NCI-H128 (cell line): ENCODE measurements at regions not wholly inside any gene's neighbourhood (a gene's known extent, or its start where the extent isn't known, plus 50 kb on each side); places are given as distances from the start of the nearest gene placed in this dataset.
"Not testable (repeated sequence)": the region's sequence is repeated elsewhere in the genome, so short reads cannot be mapped to it uniquely, and the experiment has no call there.

Experiments used
- DNase-seq: peaks from one replicate; lab custom pipeline; 2025; ENCODE audit not compliant: unreplicated experiment; lab: John Stamatoyannopoulos, UW

- no peak for DNase-seq
Observed at GRCh38 chr2:128504246-128505149, 185.8 kb upstream of the HS6ST1 start.

- no peak for DNase-seq
Observed at GRCh38 chr2:128505150-128505490, 186.5 kb upstream of the HS6ST1 start.

GRCh38 chr2:128505575-128506526, 187.2 kb upstream of the HS6ST1 start:
- DNase-seq: no peak

GRCh38 chr2:128506534-128506933, 187.9 kb upstream of the HS6ST1 start:
- no peak for DNase-seq

- DNase-seq: no peak
Observed at GRCh38 chr2:128510701-128511397, 192.2 kb upstream of the HS6ST1 start.

- DNase-seq: no peak
Observed at GRCh38 chr2:128511731-128512378, 193.2 kb upstream of the HS6ST1 start.

- no peak for DNase-seq
Observed at GRCh38 chr2:128512379-128513115, 193.9 kb upstream of the HS6ST1 start.

- DNase-seq: no peak
Observed at GRCh38 chr2:128513116-128513960, 194.7 kb upstream of the HS6ST1 start.

GRCh38 chr2:128513961-128514283, 195.3 kb upstream of the HS6ST1 start:
- no peak for DNase-seq

- DNase-seq: no peak
Observed at GRCh38 chr2:128514555-128514955, 195.9 kb upstream of the HS6ST1 start.

- no peak for DNase-seq
Observed at GRCh38 chr2:128516938-128517337, 198.3 kb upstream of the HS6ST1 start.

GRCh38 chr2:128519028-128519427, 200.4 kb upstream of the HS6ST1 start:
- DNase-seq: not testable (repeated sequence)

GRCh38 chr2:128519517-128520215, 201.0 kb upstream of the HS6ST1 start:
- no peak for DNase-seq

- no peak for DNase-seq
Observed at GRCh38 chr2:128520340-128520739, 201.7 kb upstream of the HS6ST1 start.

- DNase-seq: no peak
Observed at GRCh38 chr2:128520791-128521190, 202.1 kb upstream of the HS6ST1 start.

- DNase-seq: no peak
Observed at GRCh38 chr2:128521482-128521881, 202.8 kb upstream of the HS6ST1 start.

- DNase-seq: no peak
Observed at GRCh38 chr2:128522829-128523228, 204.2 kb upstream of the HS6ST1 start.

- no peak for DNase-seq
Observed at GRCh38 chr2:128523457-128523856, 204.8 kb upstream of the HS6ST1 start.

GRCh38 chr2:128524183-128524582, 205.5 kb upstream of the HS6ST1 start:
- no peak for DNase-seq
